A673 (cell line): ENCODE measurements at regions not wholly inside any gene's neighbourhood (a gene's known extent, or its start where the extent isn't known, plus 50 kb on each side); places are given as distances from the start of the nearest gene placed in this dataset.

ENCODE experiments used
- BruUV-seq: library from RNA; stranded (reverse); fragments of 400-500 nt; replicated peaks from 2 replicates; lab custom pipeline; 2021; lab: Mats Ljungman, UMichigan
- CTCF ChIA-PET: fragments of 300-600 bp; sonication (Branson Sonifier 250); formaldehyde crosslinking; loops from one replicate; lab custom pipeline; 2022; ENCODE audit warnings: antibody characterized with exemption; lab: Charles Lee
- POLR2A ChIA-PET: fragments of 300-600 bp; sonication (Branson Sonifier 250); formaldehyde crosslinking; loops from one replicate; lab custom pipeline; 2022; ENCODE audit warnings: antibody characterized with exemption; ENCODE audit not compliant: low non-redundant PET; lab: Charles Lee
- DNase-seq: peaks from one replicate; pipeline ENCODE4 v3.0.0-alpha.2; 2015; ENCODE audit warnings: low spot score
- H3K27ac ChIP-seq: fragments of 200-600 bp; sonication (generic); 2 replicates; pipeline ENCODE4 v1.5.1; 2016; ENCODE audit warnings: mixed run types, low read depth, mild to moderate bottlenecking, mixed read lengths, antibody characterized with exemption, low read length; ENCODE audit not compliant: poor library complexity, severe bottlenecking
- H3K27me3 ChIP-seq: fragments of 200-600 bp; sonication (generic); replicated peaks from 2 replicates; pipeline ENCODE4 v1.6.1; 2017; ENCODE audit warnings: mixed run types, low read depth, mild to moderate bottlenecking, mixed read lengths, antibody characterized with exemption, low read length; ENCODE audit not compliant: insufficient read depth, poor library complexity
- H3K36me3 ChIP-seq: fragments of 200-600 bp; sonication (generic); 2 replicates; pipeline ENCODE4 v1.6.1; 2016; ENCODE audit warnings: mixed run types, mild to moderate bottlenecking, mixed read lengths, antibody characterized with exemption, low read length; ENCODE audit not compliant: insufficient read depth, poor library complexity, severe bottlenecking
- H3K4me1 ChIP-seq: fragments of 200-600 bp; sonication (generic); 2 replicates; pipeline ENCODE4 v1.6.1; 2017; ENCODE audit warnings: mixed run types, mild to moderate bottlenecking, mixed read lengths, antibody characterized with exemption, low read length; ENCODE audit not compliant: insufficient read depth, poor library complexity, severe bottlenecking
- H3K4me3 ChIP-seq: fragments of 200-600 bp; sonication (generic); 2 replicates; pipeline ENCODE4 v1.5.1; 2016; ENCODE audit warnings: low read depth, mixed run types, mild to moderate bottlenecking, mixed read lengths, low read length; ENCODE audit not compliant: poor library complexity, severe bottlenecking
- H3K9me3 ChIP-seq: fragments of 200-600 bp; sonication (generic); 2 replicates; pipeline ENCODE4 v1.6.1; 2016; ENCODE audit warnings: mixed run types, low read depth, mild to moderate bottlenecking, mixed read lengths, antibody characterized with exemption, low read length; ENCODE audit not compliant: poor library complexity, severe bottlenecking
- CTCF ChIP-seq: fragments of 300-800, 200-600 bp; sonication (generic); conservative IDR thresholded peaks from 2 replicates; pipeline ENCODE4 v1.5.1; 2017; ENCODE audit warnings: low read depth, mild to moderate bottlenecking, antibody characterized with exemption, low read length, moderate library complexity, mixed read lengths
- EZH2 ChIP-seq: fragments of 200-600 bp; sonication (generic); IDR thresholded peaks from 2 replicates; pipeline ENCODE4 v1.6.1; 2017; ENCODE audit warnings: borderline replicate concordance, low read depth, mild to moderate bottlenecking, mixed read lengths, antibody characterized with exemption, low read length; ENCODE audit not compliant: poor library complexity, severe bottlenecking
- intact Hi-C: fragments of 100-400 bp; cut with micrococcal nuclease; formaldehyde crosslinking; loops from one replicate; pipeline ENCODE4 v1.10.0; 2022; ENCODE audit not compliant: unreplicated experiment

GRCh38 chr5:167713896-167714295 is 577.5 kb upstream of the WWC1 start:
- ChIA-PET CTCF (no interaction called here), POLR2A (no interaction called here)
- TF ChIP-seq CTCF = no peak
- TF ChIP-seq EZH2 = no peak
- no peak for DNase-seq
- H3K9me3 ChIP-seq = no peaks in the 10 kb centered on the region
- H3K4me1 ChIP-seq = peaks cover 29% of the 10 kb centered on the region
- intact Hi-C loops = no loop called here
- H3K36me3 ChIP-seq = no peaks in the 10 kb centered on the region
- H3K27ac ChIP-seq = no peak overlapping the region
- no peaks in the 10 kb centered on the region for H3K27me3 ChIP-seq
- H3K4me3 ChIP-seq = no peak overlapping the region
- no TSS peak for BruUV-seq

- Histone ChIP-seq H3K27me3 (no peaks in the 10 kb centered on the region), H3K36me3 (no peaks in the 10 kb centered on the region), H3K4me1 (peaks cover 35% of the 10 kb centered on the region), H3K27ac (no peak overlapping the region), H3K4me3 (no peak overlapping the region), H3K9me3 (no peaks in the 10 kb centered on the region)
- no TSS peak for BruUV-seq
- no peak for DNase-seq
- intact Hi-C loops = no loop called here
- TF ChIP-seq CTCF = no peak
- no peak for TF ChIP-seq EZH2
- ChIA-PET POLR2A (no interaction called here), CTCF (no interaction called here)
Observed at GRCh38 chr5:167716126-167716775, 575.2 kb upstream of the WWC1 start.

GRCh38 chr5:167720259-167720658 is 571.2 kb upstream of the WWC1 start:
- Histone ChIP-seq H3K27ac (no peak overlapping the region), H3K27me3 (no peaks in the 10 kb centered on the region)
- intact Hi-C loops = loop anchor here (5.0 to 10.0 kb wide), 3 partner anchors 172 to 505 kb away; no protein-coding TSS in a partner anchor

More at GRCh38 chr5:167720259-167720658, 571.2 kb upstream of the WWC1 start:
- TF ChIP-seq EZH2 (no peak), CTCF (no peak)
- no peak for DNase-seq
- H3K9me3 ChIP-seq = no peaks in the 10 kb centered on the region
- H3K4me3 ChIP-seq = no peak overlapping the region
- BruUV-seq = no TSS peak
- ChIA-PET CTCF (no interaction called here), POLR2A (no interaction called here)
- peaks cover 56% of the 10 kb centered on the region for H3K4me1 ChIP-seq
- H3K36me3 ChIP-seq = no peaks in the 10 kb centered on the region
